ENCODE measurements at regions not wholly inside any gene's neighbourhood (a gene's known extent, or its start where the extent isn't known, plus 50 kb on each side); places are given as distances from the start of the nearest gene placed in this dataset.
A peak's percentile ranks its signal among the peaks of the same experiment; 100 is the strongest.

DNA sequence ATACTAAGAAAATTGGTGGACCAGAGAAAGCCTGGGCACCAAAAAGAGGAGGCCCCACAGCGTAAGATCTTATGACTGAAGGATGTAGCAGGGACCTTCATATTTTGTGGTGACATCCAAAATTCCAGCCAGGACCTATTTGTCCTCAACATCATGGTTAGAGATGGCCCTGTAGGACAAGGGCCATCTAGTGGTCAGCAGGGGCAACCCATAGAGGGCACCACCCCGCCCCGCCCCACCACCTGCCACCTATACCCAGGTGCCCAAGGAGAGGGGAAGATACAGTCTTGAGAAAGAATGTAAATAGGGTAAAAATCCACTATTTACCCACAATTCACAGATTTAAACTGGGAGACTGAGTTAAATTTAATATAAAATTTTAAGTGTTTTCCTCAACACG, 59.6 kb upstream of the TMEM163 start:
- Histone ChIP-seq H3K23ac (ENCODE audit: insufficient read length, low read depth, low read length) (no peak overlapping the region), H3K14ac (ENCODE audit: insufficient read depth, low read length) (no peak overlapping the region), H3K23me2 (ENCODE audit: insufficient read length, low read depth, low read length, poor library complexity, severe bottlenecking) (no peaks in the 10 kb centered on the region), H3K9ac (ENCODE audit: extremely low read depth, insufficient read length, low read length) (no peak overlapping the region), H2BK20ac (ENCODE audit: low read depth, low read length, poor library complexity, severe bottlenecking) (no peak overlapping the region), H3K79me2 (ENCODE audit: insufficient read depth, low read length) (no peaks in the 10 kb centered on the region), H4K5ac (ENCODE audit: insufficient read length, low read depth, low read length) (no peak overlapping the region), H3K79me1 (ENCODE audit: insufficient read depth, low read depth, low read length, poor library complexity, severe bottlenecking) (no peaks in the 10 kb centered on the region), H3T11ph (ENCODE audit: low read length) (no peak overlapping the region), H4K20me1 (ENCODE audit: control insufficient read depth, insufficient read depth, insufficient read length) (no peaks in the 10 kb centered on the region), H3K4ac (ENCODE audit: low read depth, low read length) (no peak overlapping the region), H3K56ac (ENCODE audit: insufficient read length, low read depth, low read length) (no peak overlapping the region), H3K4me2 (ENCODE audit: insufficient read depth, insufficient read length, low read length) (no peak overlapping the region), H2BK12ac (ENCODE audit: insufficient read length, low read depth, low read length) (no peak overlapping the region), H2AK5ac (ENCODE audit: insufficient read length, low read length) (no peak overlapping the region), H4K8ac (replicated peaks; ENCODE audit: insufficient read length, low read depth, low read length) (no peak overlapping the region), H3K4me1 (ENCODE audit: insufficient read depth, low read length) (peaks cover 4% of the 10 kb centered on the region; the same call in 1 of the 2 replicates), H2BK5ac (ENCODE audit: insufficient read length, low read length) (no peak overlapping the region), H4K91ac (ENCODE audit: insufficient read length, low read depth, low read length) (no peak overlapping the region), H2BK120ac (ENCODE audit: low read depth, low read length, poor library complexity, severe bottlenecking) (no peak overlapping the region), H3K18ac (ENCODE audit: insufficient read length, low read depth, low read length) (no peak overlapping the region), H3K27ac (ENCODE audit: insufficient read length, low read depth, low read length) (no peak overlapping the region), H2AFZ (ENCODE audit: low read length) (no peak overlapping the region), H2BK15ac (ENCODE audit: low read depth, low read length) (no peak overlapping the region), H3K27me3 (ENCODE audit: insufficient read depth, low read length) (no peaks in the 10 kb centered on the region), H3K9me3 (ENCODE audit: control insufficient read depth, low read depth, low read length) (no peaks in the 10 kb centered on the region)
- no peak overlapping the region for H3K27ac Mint-ChIP-seq
- H3K4me1 Mint-ChIP-seq: peaks cover 9 to 24% of the 10 kb centered on the region in 2 experiments
- TF ChIP-seq CTCF (conservative IDR thresholded peaks at IDR 0.05): peak; percentile 73
- no peak overlapping the region for H3K4me3 Mint-ChIP-seq
- peak; percentile 59 for DNase-seq
- no peaks in the 10 kb centered on the region for H3K9me3 Mint-ChIP-seq
- no peaks in the 10 kb centered on the region for H3K36me3 Mint-ChIP-seq (ENCODE audit: insufficient read depth in 1 of 3, low read depth in 3 of 3)
- H3K27me3 Mint-ChIP-seq (ENCODE audit: low read depth): no peaks in the 10 kb centered on the region; the same call in 1 of the 2 replicates
- WGBS (ENCODE audit: extremely low coverage, insufficient read length, low lambda C conversion rate): no CpG with 5 or more reads among the region's 4 CpGs

Data from H9 (cell line).